Activated gamma-delta T cell treated with Interleukin-2 at 50 U/mL for 16 hours (primary cell): ENCODE measurements at regions not wholly inside any gene's neighbourhood (a gene's known extent, or its start where the extent isn't known, plus 50 kb on each side); places are given as distances from the start of the nearest gene placed in this dataset.

Source experiments
- DNase-seq: peaks from one replicate; pipeline ENCODE4 v3.0.0-alpha.2; 2020

DNA sequence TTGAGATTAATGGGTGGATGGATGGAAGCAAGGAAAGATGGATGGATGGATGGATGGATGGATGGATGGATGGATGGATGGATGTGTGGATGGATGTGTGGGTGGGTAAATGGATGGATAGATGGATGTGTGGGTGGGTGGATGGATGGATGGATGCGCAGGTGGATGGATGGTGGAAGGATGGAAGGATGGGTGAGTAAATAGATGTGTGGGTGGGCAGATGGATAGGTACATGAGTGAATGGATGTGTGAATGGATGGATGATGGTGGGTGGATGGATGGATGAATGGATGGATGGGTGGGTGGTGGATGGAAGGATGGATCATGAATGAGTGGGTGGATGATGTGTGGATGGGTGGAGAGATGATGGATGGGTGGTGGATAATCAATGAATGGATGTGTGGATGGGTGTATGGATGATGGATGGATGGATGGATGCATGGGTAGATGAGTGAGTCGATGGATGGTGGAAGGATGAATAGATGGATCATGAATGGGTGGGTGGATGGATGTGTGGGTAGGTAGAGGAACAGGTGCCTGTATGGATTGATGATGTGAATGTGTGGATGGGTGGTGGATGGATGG is 375.2 kb downstream of the BRD1 start:
- no peak for DNase-seq

GRCh38 chr22:49451070-49451840 is 376.4 kb downstream of the BRD1 start:
- DNase-seq: no peak

DNA sequence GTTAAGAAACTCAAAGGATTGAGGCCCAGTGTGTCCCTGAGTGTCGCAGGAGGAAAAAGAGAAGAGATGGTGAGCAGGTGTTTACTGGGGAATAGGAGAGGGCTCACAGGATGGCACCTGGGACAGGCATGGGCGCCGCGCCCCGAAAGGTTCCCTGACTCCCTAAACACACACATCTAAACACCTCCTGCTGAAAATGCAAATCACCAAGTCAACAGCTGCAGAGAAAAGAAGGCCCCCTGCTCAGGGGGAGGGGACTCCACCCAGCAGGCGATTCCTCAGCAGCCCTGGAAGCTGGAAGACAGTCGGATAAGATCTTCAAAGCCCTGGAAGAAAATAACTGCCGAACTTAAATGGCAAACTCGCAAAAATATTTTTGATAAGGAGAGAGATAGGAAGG is 377.2 kb downstream of the BRD1 start:
- no peak for DNase-seq

DNA sequence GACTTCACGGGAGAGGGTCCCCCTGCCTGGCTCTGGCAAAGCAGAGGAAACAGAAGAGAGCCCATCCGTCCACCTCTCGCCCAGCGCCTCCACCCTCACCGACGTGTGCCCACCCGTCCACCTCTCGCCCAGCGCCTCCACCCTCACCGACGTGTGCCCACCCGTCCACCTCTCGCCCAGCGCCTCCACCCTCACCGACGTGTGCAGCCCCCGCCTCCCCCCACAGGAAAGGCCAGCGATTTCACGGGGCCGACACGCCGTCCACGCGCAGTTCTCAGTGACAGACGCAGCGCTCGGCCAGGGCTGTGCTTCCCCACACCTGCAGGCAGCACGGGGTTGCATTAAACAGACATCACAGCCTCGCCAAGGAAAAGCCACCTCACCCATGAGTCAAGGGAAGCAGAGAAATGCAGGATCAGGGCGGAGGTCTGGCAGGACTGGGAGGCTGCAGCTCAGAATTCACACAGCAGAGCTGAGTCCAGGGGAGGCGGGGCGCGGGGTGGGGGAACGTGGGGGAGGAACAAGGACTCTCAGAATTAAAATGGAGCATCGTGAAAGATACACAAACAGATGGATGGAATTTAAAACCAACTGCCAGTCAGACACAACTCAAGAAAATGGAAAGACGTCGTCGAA is 377.7 kb downstream of the BRD1 start:
- no peak for DNase-seq

GRCh38 chr22:49449377-49449776 is 378.3 kb downstream of the BRD1 start:
- no peak for DNase-seq

- no peak for DNase-seq
Measured at GRCh38 chr22:49448526-49448925, 379.1 kb downstream of the BRD1 start.

GRCh38 chr22:49447837-49448236 is 379.8 kb downstream of the BRD1 start:
- no peak for DNase-seq

DNA sequence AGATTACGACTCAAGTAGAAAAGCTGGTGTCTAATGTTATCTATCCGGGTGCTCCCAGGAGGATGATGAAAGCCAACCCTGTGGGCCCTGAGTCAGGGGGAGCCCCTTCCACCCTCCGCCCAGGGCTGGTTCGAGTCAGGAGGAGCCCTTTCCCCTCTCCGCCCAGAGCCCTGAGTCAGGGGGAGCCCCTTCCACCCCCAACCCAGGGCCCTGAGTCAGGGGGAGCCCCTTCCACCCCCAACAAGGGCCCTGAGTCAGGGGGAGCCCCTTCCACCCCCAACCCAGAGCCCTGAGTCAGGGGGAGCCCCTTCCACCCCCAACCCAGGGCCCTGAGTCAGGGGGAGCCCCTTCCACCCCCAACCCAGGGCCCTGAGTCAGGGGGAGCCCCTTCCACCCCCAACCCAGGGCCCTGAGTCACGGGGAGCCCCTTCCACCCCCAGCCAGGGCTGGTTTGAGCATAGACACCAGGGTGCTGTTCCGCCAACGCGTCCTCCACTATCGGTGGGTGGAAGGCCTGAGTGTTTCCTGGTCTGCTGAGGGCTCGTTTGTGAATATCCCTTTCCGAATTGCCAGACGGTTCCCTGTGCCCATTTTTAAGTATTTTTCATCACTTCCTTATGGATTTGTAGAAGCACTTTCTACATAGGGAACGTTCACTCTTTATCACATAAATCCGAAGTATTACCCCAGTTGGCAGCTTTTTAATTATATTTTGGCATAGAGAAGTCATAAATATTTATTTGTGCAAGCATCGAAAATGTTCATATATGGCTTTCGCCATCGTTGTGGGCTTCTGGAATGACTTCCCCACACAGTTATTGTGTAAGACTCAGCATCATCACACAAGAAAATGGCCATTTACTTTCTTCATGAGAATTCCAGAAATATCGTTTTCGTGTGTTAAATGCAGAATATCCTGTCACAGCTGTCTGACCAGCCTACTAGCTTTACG is 380.6 kb downstream of the BRD1 start:
- DNase-seq: no peak

- no peak for DNase-seq
Measured at GRCh38 chr22:49446145-49446758, 381.4 kb downstream of the BRD1 start.

- no peak for DNase-seq
Measured at GRCh38 chr22:49444781-49445180, 382.9 kb downstream of the BRD1 start.

DNA sequence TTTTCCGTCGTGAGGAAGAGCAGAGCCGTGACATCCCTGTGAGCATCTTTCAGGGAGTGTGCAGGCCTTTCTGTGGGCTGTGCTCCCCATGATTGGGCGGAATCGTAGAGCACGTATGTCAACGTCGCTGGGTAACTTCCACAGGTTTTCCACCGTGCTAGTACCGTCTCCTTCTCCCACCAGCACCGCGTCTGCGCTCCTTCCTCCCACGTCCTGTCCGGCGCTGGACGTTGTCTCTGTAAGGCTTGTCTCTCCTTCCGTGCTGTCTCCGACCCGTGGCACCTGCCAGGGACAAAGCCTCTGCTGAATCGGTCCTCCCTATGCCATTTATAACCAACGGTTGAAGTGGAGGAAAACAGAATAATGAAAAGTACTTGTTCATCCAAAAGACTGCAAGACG is 386.7 kb downstream of the BRD1 start:
- no peak for DNase-seq

- no peak for DNase-seq
Measured at GRCh38 chr22:49439373-49439772, 388.3 kb downstream of the BRD1 start.

DNA sequence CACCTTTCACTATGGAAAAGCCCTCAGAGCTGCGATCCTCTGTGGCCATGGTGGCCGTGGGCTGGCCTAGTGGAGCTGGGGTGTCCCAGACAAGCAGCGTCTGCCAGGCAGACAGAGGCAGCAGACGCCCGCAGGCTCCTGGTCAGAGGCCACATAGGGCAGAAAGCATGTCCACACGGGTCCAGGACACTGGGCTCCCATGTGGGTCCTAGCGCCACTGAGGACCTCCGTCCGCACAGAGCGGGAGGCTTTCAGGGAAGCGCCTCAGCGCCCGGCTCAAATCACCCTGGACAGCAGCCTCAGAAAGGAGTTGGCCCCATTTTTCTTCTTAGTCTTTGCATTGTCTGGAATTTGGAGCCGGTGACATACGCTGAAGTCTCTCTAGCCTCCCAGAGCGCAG is 389.7 kb downstream of the BRD1 start:
- DNase-seq: no peak

DNA sequence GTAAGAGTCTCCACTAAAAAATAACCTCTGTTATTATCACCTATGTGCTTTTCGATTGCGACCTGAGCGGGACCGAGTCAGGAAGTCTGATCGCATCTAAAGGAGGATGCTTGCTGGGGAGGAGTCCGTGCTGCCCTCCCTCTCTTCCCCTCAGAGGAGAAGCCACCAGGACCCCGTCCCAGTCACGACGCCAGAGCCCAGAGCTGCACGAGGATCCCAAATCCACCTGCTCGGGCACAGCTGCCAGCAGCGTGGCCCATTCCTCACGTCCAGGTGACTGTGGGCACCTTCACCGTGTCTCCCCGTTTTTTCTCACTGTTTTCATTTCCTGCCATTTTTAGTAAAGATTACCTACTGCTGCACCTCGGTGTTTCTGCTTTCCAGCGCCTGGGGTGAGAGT is 390.3 kb downstream of the BRD1 start:
- DNase-seq: no peak

DNA sequence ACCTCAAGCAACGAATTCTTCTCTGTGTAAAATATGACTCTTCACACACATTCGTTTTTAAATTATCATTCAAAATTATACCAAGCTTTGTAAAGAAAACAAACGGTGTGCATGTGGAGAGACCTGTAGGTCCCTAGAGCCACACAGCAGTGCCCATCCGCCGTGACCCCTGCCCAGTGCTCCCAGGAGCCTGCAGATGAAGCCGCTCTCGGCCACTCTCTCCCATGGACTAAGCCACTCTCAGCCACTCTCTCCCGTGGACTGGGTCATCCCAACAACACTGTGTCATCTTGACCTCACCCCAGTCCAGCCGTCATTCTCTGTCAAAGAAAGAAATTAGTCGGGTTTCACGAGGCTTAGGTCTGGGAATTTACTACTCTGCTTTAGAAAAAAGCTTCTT is 391.6 kb downstream of the BRD1 start:
- DNase-seq: no peak

DNA sequence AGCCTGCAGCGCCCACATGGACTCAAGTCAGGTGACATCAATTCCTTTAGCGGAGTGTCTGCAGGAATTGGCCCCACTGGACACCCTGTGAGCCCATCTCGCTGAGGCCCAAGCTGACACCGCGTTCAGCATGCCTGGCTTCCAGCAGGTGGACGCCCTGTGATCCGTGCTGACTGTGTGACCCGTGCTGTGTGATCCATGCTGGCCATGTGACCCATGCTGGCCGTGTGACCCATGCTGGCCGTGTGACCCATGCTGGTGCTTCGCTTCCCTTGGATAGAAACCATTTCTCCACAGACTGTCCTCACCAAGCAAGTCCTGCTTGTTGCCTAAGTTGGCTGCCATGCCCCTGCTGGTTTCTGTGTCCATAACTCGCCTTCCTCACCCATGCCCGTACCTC is 392.1 kb downstream of the BRD1 start:
- DNase-seq: no peak

- DNase-seq: no peak
Measured at GRCh38 chr22:49433717-49434611, 393.7 kb downstream of the BRD1 start.

DNA sequence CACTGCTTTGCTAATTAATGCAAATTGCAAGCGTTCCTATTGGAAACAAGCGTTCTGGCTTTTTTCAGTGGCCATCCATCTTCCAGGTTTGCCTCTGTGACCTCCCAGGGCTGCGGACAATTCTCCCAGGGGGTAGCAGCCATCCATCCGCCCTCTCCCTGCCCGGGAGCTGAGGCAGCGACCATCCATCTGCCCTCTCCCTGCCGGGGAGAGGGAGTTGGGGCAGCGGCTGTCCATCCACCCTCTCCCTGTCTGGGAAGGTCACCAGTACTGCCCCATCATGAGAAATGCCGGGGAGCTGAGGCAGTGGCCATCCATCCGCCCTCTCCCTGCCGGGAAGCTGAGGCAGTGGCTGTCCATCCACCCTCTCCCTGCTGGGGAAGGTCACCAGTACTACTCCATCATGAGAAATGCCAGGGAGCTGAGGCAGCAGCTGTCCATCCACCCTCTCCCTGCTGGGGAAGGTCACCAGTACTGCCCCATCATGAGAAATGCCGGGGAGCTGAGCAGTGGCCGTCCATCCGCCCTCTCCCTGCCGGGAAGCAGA is 394.7 kb downstream of the BRD1 start:
- no peak for DNase-seq

GRCh38 chr22:49432211-49432896 is 395.3 kb downstream of the BRD1 start:
- no peak for DNase-seq

DNA sequence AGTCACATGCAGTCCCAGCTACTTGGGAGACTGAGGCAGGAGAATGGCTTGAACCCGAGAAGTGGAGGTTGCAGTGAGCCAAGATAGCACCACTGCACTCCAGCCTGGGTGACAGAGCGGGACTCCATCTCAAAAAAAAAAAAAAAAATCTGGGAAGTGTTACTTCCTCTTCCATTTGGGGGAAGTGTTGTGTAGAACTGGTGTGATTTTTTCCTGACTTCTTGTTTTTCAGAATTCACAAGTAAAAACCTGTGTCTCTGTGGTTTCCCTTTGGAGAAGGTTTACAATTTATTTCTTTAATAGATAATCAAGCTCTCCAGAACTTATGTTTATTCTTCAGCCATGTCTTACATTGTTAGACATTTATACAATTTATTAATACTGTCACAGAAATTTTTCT is 396.1 kb downstream of the BRD1 start:
- DNase-seq: no peak

- no peak for DNase-seq
Measured at GRCh38 chr22:49429066-49429465, 398.6 kb downstream of the BRD1 start.
